Gastroesophageal sphincter (tissue), 3 donors: ENCODE measurements at regions not wholly inside any gene's neighbourhood (a gene's known extent, or its start where the extent isn't known, plus 50 kb on each side); places are given as distances from the start of the nearest gene placed in this dataset.
"Not testable (repeated sequence)": the region's sequence is repeated elsewhere in the genome, so short reads cannot be mapped to it uniquely, and the experiment has no call there.

ENCODE experiments used
- CTCF ChIP-seq, 4 experiments: fragments of 200-600 bp in 2 of 4; fragments of 450-650 bp in 2 of 4; sonication (generic) in 1 of 4; IDR thresholded peaks; one replicate each; pipeline ENCODE4 v1.5.1; 2017 to 2019; ENCODE audit warnings: antibody characterized with exemption in 4 of 4, mild to moderate bottlenecking in 2 of 4, moderate library complexity in 2 of 4
- EP300 ChIP-seq: sonication (generic); formaldehyde crosslinking; IDR thresholded peaks from one replicate; pipeline ENCODE4 v1.6.1; 2017; ENCODE audit warnings: antibody characterized with exemption, mild to moderate bottlenecking
- POLR2A ChIP-seq, 2 donors: fragments of 450-650 bp; IDR thresholded peaks; one replicate each; pipeline ENCODE4 v1.6.1; 2017; ENCODE audit warnings: antibody characterized with exemption in 2 of 2, mild to moderate bottlenecking in 2 of 2, moderate library complexity in 1 of 2
- POLR2AphosphoS5 ChIP-seq: sonication (generic); formaldehyde crosslinking; IDR thresholded peaks from one replicate; pipeline ENCODE4 v1.6.1; 2017; ENCODE audit warnings: antibody characterized with exemption

DNA sequence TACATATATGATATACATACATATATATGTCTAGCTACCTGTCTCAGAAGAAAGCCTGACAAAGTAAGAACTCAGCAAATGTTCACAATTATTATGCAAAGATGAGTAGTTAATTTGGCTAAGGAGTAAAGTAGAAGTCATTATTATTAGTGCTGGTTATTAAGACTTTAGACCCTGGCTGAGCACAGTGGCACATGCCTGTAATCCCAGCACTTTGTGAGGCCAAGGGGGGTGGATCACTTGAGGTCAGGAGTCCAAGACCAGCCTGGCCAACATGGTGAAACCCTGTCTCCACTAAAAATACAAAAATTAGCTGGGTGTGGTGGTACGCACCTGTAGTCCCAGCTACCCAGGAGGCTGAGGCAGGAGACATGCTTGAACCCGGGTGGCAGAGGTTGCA lies 71.8 kb upstream of the MELK start:
- TF ChIP-seq CTCF (IDR thresholded peaks at IDR 0.05); POLR2AphosphoS5; POLR2A (IDR thresholded peaks at IDR 0.05); EP300: not testable (repeated sequence)
